ENCODE measurements at regions not wholly inside any gene's neighbourhood (a gene's known extent, or its start where the extent isn't known, plus 50 kb on each side); places are given as distances from the start of the nearest gene placed in this dataset.

- DNase-seq (ENCODE audit: low read depth): no peak
- H3K4me3 ChIP-seq (ENCODE audit: low read length): no peak overlapping the region
- TF ChIP-seq CTCF (conservative IDR thresholded peaks at IDR 0.05; ENCODE audit: low read depth, low read length): no peak
Measured at GRCh38 chr12:108454539-108455139, 60.4 kb upstream of the FICD start.

- H3K4me3 ChIP-seq (ENCODE audit: low read length): no peak overlapping the region
- no peak for DNase-seq (ENCODE audit: low read depth)
- TF ChIP-seq CTCF (conservative IDR thresholded peaks at IDR 0.05; ENCODE audit: low read depth, low read length): no peak
Measured at GRCh38 chr12:108449478-108449877, 65.6 kb upstream of the FICD start.

- H3K4me3 ChIP-seq (ENCODE audit: low read length): no peak overlapping the region
- no peak for DNase-seq (ENCODE audit: low read depth)
- TF ChIP-seq CTCF (conservative IDR thresholded peaks at IDR 0.05; ENCODE audit: low read depth, low read length): no peak
Measured at GRCh38 chr12:108448246-108448645, 66.8 kb upstream of the FICD start.

- TF ChIP-seq CTCF (conservative IDR thresholded peaks at IDR 0.05; ENCODE audit: low read depth, low read length): no peak
- H3K4me3 ChIP-seq (ENCODE audit: low read length): no peak overlapping the region
- DNase-seq (ENCODE audit: low read depth): no peak
Measured at GRCh38 chr12:108447168-108447832, 67.8 kb upstream of the FICD start.

GRCh38 chr12:108446766-108447165, 68.3 kb upstream of the FICD start:
- DNase-seq (ENCODE audit: low read depth): no peak
- no peak overlapping the region for H3K4me3 ChIP-seq (ENCODE audit: low read length)
- no peak for TF ChIP-seq CTCF (conservative IDR thresholded peaks at IDR 0.05; ENCODE audit: low read depth, low read length)

- DNase-seq (ENCODE audit: low read depth): no peak
- no peak for TF ChIP-seq CTCF (conservative IDR thresholded peaks at IDR 0.05; ENCODE audit: low read depth, low read length)
- H3K4me3 ChIP-seq (ENCODE audit: low read length): no peak overlapping the region
Measured at GRCh38 chr12:108442910-108443309, 72.2 kb upstream of the FICD start.

- no peak for DNase-seq (ENCODE audit: low read depth)
- TF ChIP-seq CTCF (conservative IDR thresholded peaks at IDR 0.05; ENCODE audit: low read depth, low read length): no peak
- no peak overlapping the region for H3K4me3 ChIP-seq (ENCODE audit: low read length)
Measured at GRCh38 chr12:108442067-108442466, 73.0 kb upstream of the FICD start.
